ENCODE measurements at regions not wholly inside any gene's neighbourhood (a gene's known extent, or its start where the extent isn't known, plus 50 kb on each side); places are given as distances from the start of the nearest gene placed in this dataset.
"Not testable (repeated sequence)": the region's sequence is repeated elsewhere in the genome, so short reads cannot be mapped to it uniquely, and the experiment has no call there.

GRCh38 chr13:79642596-79642995 lies 161.6 kb downstream of the NDFIP2 start:
- no peak for DNase-seq

- DNase-seq, result no peak
Measured at GRCh38 chr13:79637133-79637763, 156.3 kb downstream of the NDFIP2 start.

GRCh38 chr13:79631051-79631659 lies 150.2 kb downstream of the NDFIP2 start:
- DNase-seq, result no peak

- DNase-seq, result no peak
Measured at GRCh38 chr13:79628463-79628862, 147.5 kb downstream of the NDFIP2 start.

- DNase-seq, result no peak
Measured at GRCh38 chr13:79626924-79627323, 146.0 kb downstream of the NDFIP2 start.

- no peak for DNase-seq
Measured at GRCh38 chr13:79625517-79625916, 144.6 kb downstream of the NDFIP2 start.

- DNase-seq, result no peak
Measured at GRCh38 chr13:79621902-79622301, 140.9 kb downstream of the NDFIP2 start.

- DNase-seq, result no peak
Measured at GRCh38 chr13:79621449-79621848, 140.5 kb downstream of the NDFIP2 start.

- DNase-seq, result no peak
Measured at GRCh38 chr13:79614250-79614918, 133.4 kb downstream of the NDFIP2 start.

- DNase-seq, result no peak
Measured at GRCh38 chr13:79612604-79613003, 131.6 kb downstream of the NDFIP2 start.

GRCh38 chr13:79607895-79608294 lies 126.9 kb downstream of the NDFIP2 start:
- not testable (repeated sequence) for DNase-seq
